ENCODE measurements at regions not wholly inside any gene's neighbourhood (a gene's known extent, or its start where the extent isn't known, plus 50 kb on each side); places are given as distances from the start of the nearest gene placed in this dataset.
"Not testable (repeated sequence)": the region's sequence is repeated elsewhere in the genome, so short reads cannot be mapped to it uniquely, and the experiment has no call there.

- H3K4me3 Mint-ChIP-seq; H3K27me3 Mint-ChIP-seq; H3K36me3 Mint-ChIP-seq; H3K9me3 Mint-ChIP-seq; POLR2A ChIA-PET (ENCODE audit: partially characterized antibody); H3K27me3 ChIP-seq (ENCODE audit: insufficient read depth, low read length); H3K27ac Mint-ChIP-seq; CTCF ChIA-PET (ENCODE audit: partially characterized antibody); intact Hi-C loops (cut with micrococcal nuclease); H3K4me1 Mint-ChIP-seq; H3K4me1 ChIP-seq (ENCODE audit: insufficient read depth, low read length); H3K27ac ChIP-seq (ENCODE audit: low read depth, low read length); DNase-seq; H3K9me3 ChIP-seq (ENCODE audit: control insufficient read depth in 1 of 2, low read length in 2 of 2); H3K4me3 ChIP-seq (ENCODE audit: low read length in 2 of 2); H3K36me3 ChIP-seq (ENCODE audit: insufficient read depth, low read length): not testable (repeated sequence)
Observed at GRCh38 chr17:16868616-16869015, 103.3 kb downstream of the TNFRSF13B start.

- H3K36me3 ChIP-seq (ENCODE audit: insufficient read depth, low read length); H3K4me3 ChIP-seq (ENCODE audit: low read length in 2 of 2); H3K4me1 ChIP-seq (ENCODE audit: insufficient read depth, low read length); H3K27me3 ChIP-seq (ENCODE audit: insufficient read depth, low read length); H3K27ac ChIP-seq (ENCODE audit: low read depth, low read length); H3K27me3 Mint-ChIP-seq; H3K9me3 Mint-ChIP-seq; CTCF ChIA-PET (ENCODE audit: partially characterized antibody); H3K36me3 Mint-ChIP-seq; H3K9me3 ChIP-seq (ENCODE audit: control insufficient read depth in 1 of 2, low read length in 2 of 2); H3K4me3 Mint-ChIP-seq; H3K27ac Mint-ChIP-seq; intact Hi-C loops (cut with micrococcal nuclease); DNase-seq; H3K4me1 Mint-ChIP-seq; POLR2A ChIA-PET (ENCODE audit: partially characterized antibody): not testable (repeated sequence)
Observed at GRCh38 chr17:16867545-16867944, 104.4 kb downstream of the TNFRSF13B start.

GRCh38 chr17:16866841-16867240 lies 105.1 kb downstream of the TNFRSF13B start:
- CTCF ChIA-PET (ENCODE audit: partially characterized antibody); H3K4me1 ChIP-seq (ENCODE audit: insufficient read depth, low read length); H3K4me1 Mint-ChIP-seq; H3K27ac Mint-ChIP-seq; H3K4me3 Mint-ChIP-seq; H3K9me3 ChIP-seq (ENCODE audit: control insufficient read depth in 1 of 2, low read length in 2 of 2); H3K27me3 Mint-ChIP-seq; H3K36me3 ChIP-seq (ENCODE audit: insufficient read depth, low read length); DNase-seq; POLR2A ChIA-PET (ENCODE audit: partially characterized antibody); H3K4me3 ChIP-seq (ENCODE audit: low read length in 2 of 2); intact Hi-C loops (cut with micrococcal nuclease); H3K27me3 ChIP-seq (ENCODE audit: insufficient read depth, low read length); H3K36me3 Mint-ChIP-seq; H3K27ac ChIP-seq (ENCODE audit: low read depth, low read length); H3K9me3 Mint-ChIP-seq: not testable (repeated sequence)

- Histone ChIP-seq H3K27me3 (ENCODE audit: insufficient read depth, low read length) (no peaks in the 10 kb centered on the region), H3K9me3 (ENCODE audit: control insufficient read depth in 1 of 2, low read length in 2 of 2) (no peaks in the 10 kb centered on the region), H3K4me1 (ENCODE audit: insufficient read depth, low read length) (no peaks in the 10 kb centered on the region), H3K36me3 (ENCODE audit: insufficient read depth, low read length) (no peaks in the 10 kb centered on the region), H3K4me3 (ENCODE audit: low read length in 2 of 2) (no peak overlapping the region), H3K27ac (ENCODE audit: low read depth, low read length) (no peak overlapping the region)
- Mint-ChIP-seq H3K4me3 (no peak overlapping the region), H3K27me3 (peaks cover 0 to 2% of the 10 kb centered on the region in 2 donors), H3K4me1 (no peaks in the 10 kb centered on the region), H3K36me3 (no peaks in the 10 kb centered on the region), H3K27ac (no peak overlapping the region), H3K9me3 (peaks cover 0 to 1% (median 0%) of the 10 kb centered on the region in 8 donors)
- ChIA-PET POLR2A (ENCODE audit: partially characterized antibody) (no interaction called here), CTCF (ENCODE audit: partially characterized antibody) (no interaction called here)
- DNase-seq: no peak
- intact Hi-C loops (cut with micrococcal nuclease): no loop called here
Observed at GRCh38 chr17:16866436-16866835, 105.5 kb downstream of the TNFRSF13B start.

- H3K4me1 Mint-ChIP-seq, H3K27me3 Mint-ChIP-seq: not testable (repeated sequence)
Observed at GRCh38 chr17:16865704-16866103, 106.2 kb downstream of the TNFRSF13B start.

GRCh38 chr17:16865077-16865613 lies 106.8 kb downstream of the TNFRSF13B start:
- POLR2A ChIA-PET (ENCODE audit: partially characterized antibody); H3K4me3 Mint-ChIP-seq; CTCF ChIA-PET (ENCODE audit: partially characterized antibody): not testable (repeated sequence)

More at GRCh38 chr17:16865704-16866103, 106.2 kb downstream of the TNFRSF13B start:
- H3K4me1 ChIP-seq (ENCODE audit: insufficient read depth, low read length); DNase-seq; H3K27ac ChIP-seq (ENCODE audit: low read depth, low read length); H3K27ac Mint-ChIP-seq; H3K4me3 Mint-ChIP-seq; POLR2A ChIA-PET (ENCODE audit: partially characterized antibody); H3K36me3 ChIP-seq (ENCODE audit: insufficient read depth, low read length); H3K36me3 Mint-ChIP-seq; H3K27me3 ChIP-seq (ENCODE audit: insufficient read depth, low read length); H3K9me3 Mint-ChIP-seq; H3K9me3 ChIP-seq (ENCODE audit: control insufficient read depth in 1 of 2, low read length in 2 of 2); H3K4me3 ChIP-seq (ENCODE audit: low read length in 2 of 2); CTCF ChIA-PET (ENCODE audit: partially characterized antibody); intact Hi-C loops (cut with micrococcal nuclease): not testable (repeated sequence)

GRCh38 chr17:16864462-16865076 lies 107.3 kb downstream of the TNFRSF13B start:
- H3K4me3 Mint-ChIP-seq; intact Hi-C loops (cut with micrococcal nuclease); DNase-seq; CTCF ChIA-PET (ENCODE audit: partially characterized antibody); H3K27me3 ChIP-seq (ENCODE audit: insufficient read depth, low read length); POLR2A ChIA-PET (ENCODE audit: partially characterized antibody); H3K27me3 Mint-ChIP-seq; H3K36me3 ChIP-seq (ENCODE audit: insufficient read depth, low read length); H3K27ac Mint-ChIP-seq; H3K27ac ChIP-seq (ENCODE audit: low read depth, low read length); H3K36me3 Mint-ChIP-seq; H3K4me1 Mint-ChIP-seq; H3K4me3 ChIP-seq (ENCODE audit: low read length in 2 of 2); H3K4me1 ChIP-seq (ENCODE audit: insufficient read depth, low read length); H3K9me3 ChIP-seq (ENCODE audit: control insufficient read depth in 1 of 2, low read length in 2 of 2); H3K9me3 Mint-ChIP-seq: not testable (repeated sequence)

More at GRCh38 chr17:16865077-16865613, 106.8 kb downstream of the TNFRSF13B start:
- H3K4me1 Mint-ChIP-seq; H3K27ac ChIP-seq (ENCODE audit: low read depth, low read length); H3K9me3 ChIP-seq (ENCODE audit: control insufficient read depth in 1 of 2, low read length in 2 of 2); H3K27me3 Mint-ChIP-seq; H3K4me3 ChIP-seq (ENCODE audit: low read length in 2 of 2); H3K36me3 Mint-ChIP-seq; H3K27ac Mint-ChIP-seq; H3K9me3 Mint-ChIP-seq; intact Hi-C loops (cut with micrococcal nuclease); H3K36me3 ChIP-seq (ENCODE audit: insufficient read depth, low read length); DNase-seq; H3K4me1 ChIP-seq (ENCODE audit: insufficient read depth, low read length); H3K27me3 ChIP-seq (ENCODE audit: insufficient read depth, low read length): not testable (repeated sequence)

GRCh38 chr17:16861152-16861551 lies 110.8 kb downstream of the TNFRSF13B start:
- DNase-seq: not testable (repeated sequence)

More at GRCh38 chr17:16861152-16861551, 110.8 kb downstream of the TNFRSF13B start:
- H3K36me3 ChIP-seq (ENCODE audit: insufficient read depth, low read length); CTCF ChIA-PET (ENCODE audit: partially characterized antibody); H3K4me3 Mint-ChIP-seq; H3K36me3 Mint-ChIP-seq; H3K4me1 Mint-ChIP-seq; H3K9me3 ChIP-seq (ENCODE audit: control insufficient read depth in 1 of 2, low read length in 2 of 2); POLR2A ChIA-PET (ENCODE audit: partially characterized antibody); H3K4me3 ChIP-seq (ENCODE audit: low read length in 2 of 2); intact Hi-C loops (cut with micrococcal nuclease); H3K9me3 Mint-ChIP-seq; H3K27ac Mint-ChIP-seq; H3K27me3 Mint-ChIP-seq; H3K4me1 ChIP-seq (ENCODE audit: insufficient read depth, low read length); H3K27me3 ChIP-seq (ENCODE audit: insufficient read depth, low read length); H3K27ac ChIP-seq (ENCODE audit: low read depth, low read length): not testable (repeated sequence)
